ENCODE measurements at regions not wholly inside any gene's neighbourhood (a gene's known extent, or its start where the extent isn't known, plus 50 kb on each side); places are given as distances from the start of the nearest gene placed in this dataset.
"Not testable (repeated sequence)": the region's sequence is repeated elsewhere in the genome, so short reads cannot be mapped to it uniquely, and the experiment has no call there.

DNA sequence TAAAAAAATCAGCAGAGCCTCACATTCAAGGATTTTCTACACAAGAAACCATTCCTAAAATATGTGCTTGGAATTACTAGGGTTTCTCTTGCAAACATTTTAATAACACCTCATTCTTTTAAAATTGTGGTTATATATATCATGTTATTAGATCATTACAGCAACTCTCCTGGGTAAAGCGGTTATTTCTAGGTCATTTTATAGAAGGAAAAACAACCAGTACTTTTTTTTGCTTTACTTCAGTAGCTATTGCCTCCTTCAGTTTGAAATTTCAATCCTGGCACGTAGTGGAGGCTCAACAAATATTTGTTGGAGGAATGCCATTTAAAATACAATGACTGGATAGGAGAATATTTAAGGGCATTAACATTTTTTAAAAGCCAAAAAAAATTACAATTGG, 220.6 kb downstream of the CDRT15L2 start:
- no peak for FAIRE-seq
- TF ChIP-seq, protein P1, sequence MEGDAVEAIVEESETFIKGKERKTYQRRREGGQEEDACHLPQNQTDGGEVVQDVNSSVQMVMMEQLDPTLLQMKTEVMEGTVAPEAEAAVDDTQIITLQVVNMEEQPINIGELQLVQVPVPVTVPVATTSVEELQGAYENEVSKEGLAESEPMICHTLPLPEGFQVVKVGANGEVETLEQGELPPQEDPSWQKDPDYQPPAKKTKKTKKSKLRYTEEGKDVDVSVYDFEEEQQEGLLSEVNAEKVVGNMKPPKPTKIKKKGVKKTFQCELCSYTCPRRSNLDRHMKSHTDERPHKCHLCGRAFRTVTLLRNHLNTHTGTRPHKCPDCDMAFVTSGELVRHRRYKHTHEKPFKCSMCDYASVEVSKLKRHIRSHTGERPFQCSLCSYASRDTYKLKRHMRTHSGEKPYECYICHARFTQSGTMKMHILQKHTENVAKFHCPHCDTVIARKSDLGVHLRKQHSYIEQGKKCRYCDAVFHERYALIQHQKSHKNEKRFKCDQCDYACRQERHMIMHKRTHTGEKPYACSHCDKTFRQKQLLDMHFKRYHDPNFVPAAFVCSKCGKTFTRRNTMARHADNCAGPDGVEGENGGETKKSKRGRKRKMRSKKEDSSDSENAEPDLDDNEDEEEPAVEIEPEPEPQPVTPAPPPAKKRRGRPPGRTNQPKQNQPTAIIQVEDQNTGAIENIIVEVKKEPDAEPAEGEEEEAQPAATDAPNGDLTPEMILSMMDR (IDR thresholded peaks at IDR 0.05; ENCODE audit: insufficient read depth, low read length, severe bottlenecking) = no peak
- Histone ChIP-seq H3K4me3 (ENCODE audit: low read depth, low read length) (no peak overlapping the region), H3K36me3 (ENCODE audit: control insufficient read depth, insufficient read depth, low read length) (no peaks in the 10 kb centered on the region), H3K27me3 (ENCODE audit: control insufficient read depth, insufficient read depth, low read length) (no peaks in the 10 kb centered on the region)
- DNase-seq (ENCODE audit: low read depth) = no peak

DNA sequence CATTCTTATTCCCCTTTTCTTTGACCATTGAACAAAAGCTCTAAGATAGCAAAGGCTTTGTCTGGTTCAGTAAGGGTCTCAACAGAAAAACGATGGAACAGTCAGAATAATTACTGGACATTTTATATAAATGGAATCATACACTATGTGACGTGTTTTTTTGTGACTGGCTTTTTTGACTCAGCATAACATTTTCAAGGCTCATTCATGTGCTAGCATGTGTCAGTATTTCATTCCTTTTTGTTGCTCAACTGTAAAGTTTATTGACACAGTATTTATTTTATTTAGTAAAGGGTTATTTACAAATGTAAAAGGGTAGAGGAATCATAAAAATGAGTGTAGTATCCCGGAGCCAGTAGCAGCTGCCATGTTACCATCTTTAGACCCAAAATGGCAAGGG, 226.2 kb downstream of the CDRT15L2 start:
- H3K27me3 ChIP-seq (ENCODE audit: control insufficient read depth, insufficient read depth, low read length) = no peaks in the 10 kb centered on the region
- TF ChIP-seq, protein P1 (IDR thresholded peaks at IDR 0.05; ENCODE audit: insufficient read depth, low read length, severe bottlenecking) = no peak
- H3K36me3 ChIP-seq (ENCODE audit: control insufficient read depth, insufficient read depth, low read length) = no peaks in the 10 kb centered on the region
- FAIRE-seq = no peak
- no peak overlapping the region for H3K4me3 ChIP-seq (ENCODE audit: low read depth, low read length)
- peak; percentile 90 for DNase-seq (ENCODE audit: low read depth)

DNA sequence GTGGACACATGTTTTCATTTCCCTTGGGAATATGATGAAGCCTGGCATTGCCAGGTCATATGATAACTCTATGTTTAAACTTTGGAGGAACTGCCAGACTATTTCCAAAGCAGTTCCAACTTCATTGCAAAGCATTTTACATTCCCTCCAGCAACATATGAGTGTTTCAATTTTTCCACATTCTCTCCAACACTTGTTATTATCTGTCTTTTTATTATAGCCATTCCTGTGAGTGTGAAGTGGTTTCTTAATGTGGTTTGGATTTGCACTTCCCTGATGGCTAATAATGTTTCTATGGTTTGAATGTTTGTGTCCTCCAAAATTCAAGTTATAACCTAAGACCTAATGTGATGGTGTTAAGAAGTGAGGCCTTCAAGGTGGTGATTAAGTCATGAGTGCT, 228.0 kb downstream of the CDRT15L2 start:
- not testable (repeated sequence) for H3K4me3 ChIP-seq (ENCODE audit: low read depth, low read length); FAIRE-seq; H3K27me3 ChIP-seq (ENCODE audit: control insufficient read depth, insufficient read depth, low read length); H3K36me3 ChIP-seq (ENCODE audit: control insufficient read depth, insufficient read depth, low read length); DNase-seq (ENCODE audit: low read depth)

DNA sequence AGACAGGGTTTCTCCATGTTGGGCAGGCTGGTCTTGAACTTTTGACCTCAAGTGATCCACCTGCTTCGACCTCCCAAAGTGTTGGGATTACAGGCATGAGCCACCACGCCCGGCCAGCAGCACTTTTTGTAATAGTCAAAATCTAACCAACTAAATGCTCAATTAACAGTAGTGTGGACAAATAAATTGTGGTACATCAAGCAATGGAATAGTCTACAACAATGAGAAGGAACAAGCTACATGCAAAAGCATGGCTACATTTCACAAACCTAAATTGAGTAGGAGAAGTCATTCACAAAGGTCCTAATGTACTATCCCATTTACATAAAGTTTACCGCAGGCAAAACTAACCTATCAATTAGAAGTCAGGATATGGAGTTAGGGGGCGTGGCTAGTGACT, 227.4 kb downstream of the USP22 start:
- FAIRE-seq = not testable (repeated sequence)

DNA sequence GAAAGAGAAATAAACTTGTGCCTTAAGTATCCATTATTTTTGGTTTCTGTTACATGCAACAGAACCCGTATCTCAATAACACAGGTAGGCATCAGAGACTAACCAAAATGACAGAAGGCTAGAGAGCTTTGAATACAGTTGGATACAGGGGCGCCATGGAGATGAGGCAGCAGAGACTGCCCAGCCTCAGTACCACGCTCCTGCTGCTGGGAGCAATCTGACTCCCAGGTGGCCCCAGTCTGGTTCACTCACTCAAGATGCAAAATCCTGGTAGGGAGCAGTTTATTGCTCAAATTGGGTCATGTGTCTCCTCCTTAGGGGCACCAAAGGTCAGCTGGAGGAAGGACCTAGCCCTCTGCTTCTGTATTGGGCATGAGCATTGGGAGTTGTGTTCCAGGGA, 218.9 kb downstream of the USP22 start:
- H3K36me3 ChIP-seq (ENCODE audit: control insufficient read depth, insufficient read depth, low read length) = no peaks in the 10 kb centered on the region
- no peaks in the 10 kb centered on the region for H3K27me3 ChIP-seq (ENCODE audit: control insufficient read depth, insufficient read depth, low read length)
- TF ChIP-seq, protein P1 (IDR thresholded peaks at IDR 0.05; ENCODE audit: insufficient read depth, low read length, severe bottlenecking) = no peak
- DNase-seq (ENCODE audit: low read depth) (no peak), FAIRE-seq (no peak)
- no peak overlapping the region for H3K4me3 ChIP-seq (ENCODE audit: low read depth, low read length)

More for the DNA sequence above, 227.4 kb downstream of the USP22 start:
- H3K4me3 ChIP-seq (ENCODE audit: low read depth, low read length); DNase-seq (ENCODE audit: low read depth); H3K27me3 ChIP-seq (ENCODE audit: control insufficient read depth, insufficient read depth, low read length); H3K36me3 ChIP-seq (ENCODE audit: control insufficient read depth, insufficient read depth, low read length): not testable (repeated sequence)

DNA sequence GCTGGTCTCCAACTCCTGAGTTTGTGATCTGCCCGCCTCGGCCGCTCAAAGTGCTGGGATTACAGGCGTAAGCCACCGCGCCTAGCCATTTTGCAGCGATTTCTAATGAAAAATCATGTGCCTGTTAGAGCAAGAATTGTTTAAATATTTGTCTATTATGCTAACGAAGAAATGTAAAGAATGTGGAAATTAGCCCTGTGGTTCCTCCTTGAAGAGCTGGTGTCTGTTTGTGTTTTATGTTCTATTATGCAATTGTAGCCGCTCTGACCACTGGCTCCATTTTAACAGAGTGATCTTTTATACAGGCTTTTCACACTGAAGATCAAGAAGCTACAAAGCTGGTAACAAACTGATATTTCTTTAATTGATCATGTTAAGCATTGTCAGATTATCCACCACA, 217.3 kb downstream of the USP22 start:
- Histone ChIP-seq H3K27me3 (ENCODE audit: control insufficient read depth, insufficient read depth, low read length) (no peaks in the 10 kb centered on the region), H3K4me3 (ENCODE audit: low read depth, low read length) (no peak overlapping the region), H3K36me3 (ENCODE audit: control insufficient read depth, insufficient read depth, low read length) (no peaks in the 10 kb centered on the region)
- DNase-seq (ENCODE audit: low read depth) (no peak), FAIRE-seq (no peak)
- TF ChIP-seq, protein P1 (IDR thresholded peaks at IDR 0.05; ENCODE audit: insufficient read depth, low read length, severe bottlenecking) = no peak

DNA sequence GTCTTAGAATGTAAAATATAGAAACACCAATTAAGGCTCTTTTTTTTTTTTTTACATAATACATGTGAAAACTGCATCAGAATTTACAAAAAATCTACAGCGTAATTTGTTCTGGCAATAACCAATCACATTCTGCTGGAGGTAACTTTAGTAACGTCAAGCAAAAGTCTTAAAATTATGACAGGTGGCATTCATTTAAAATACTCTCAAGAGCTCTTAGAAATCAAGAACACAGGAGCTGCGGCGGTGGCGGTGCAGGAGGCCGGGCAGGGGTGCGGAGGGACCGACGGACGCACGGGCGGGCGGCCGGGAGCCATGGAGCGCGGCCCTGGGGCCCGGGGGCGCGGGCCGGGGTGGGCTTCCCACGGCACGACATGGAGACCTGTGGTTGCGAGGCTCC, 202.4 kb downstream of the USP22 start:
- not testable (repeated sequence) for H3K27me3 ChIP-seq (ENCODE audit: control insufficient read depth, insufficient read depth, low read length); H3K36me3 ChIP-seq (ENCODE audit: control insufficient read depth, insufficient read depth, low read length); H3K4me3 ChIP-seq (ENCODE audit: low read depth, low read length); FAIRE-seq; DNase-seq (ENCODE audit: low read depth)

DNA sequence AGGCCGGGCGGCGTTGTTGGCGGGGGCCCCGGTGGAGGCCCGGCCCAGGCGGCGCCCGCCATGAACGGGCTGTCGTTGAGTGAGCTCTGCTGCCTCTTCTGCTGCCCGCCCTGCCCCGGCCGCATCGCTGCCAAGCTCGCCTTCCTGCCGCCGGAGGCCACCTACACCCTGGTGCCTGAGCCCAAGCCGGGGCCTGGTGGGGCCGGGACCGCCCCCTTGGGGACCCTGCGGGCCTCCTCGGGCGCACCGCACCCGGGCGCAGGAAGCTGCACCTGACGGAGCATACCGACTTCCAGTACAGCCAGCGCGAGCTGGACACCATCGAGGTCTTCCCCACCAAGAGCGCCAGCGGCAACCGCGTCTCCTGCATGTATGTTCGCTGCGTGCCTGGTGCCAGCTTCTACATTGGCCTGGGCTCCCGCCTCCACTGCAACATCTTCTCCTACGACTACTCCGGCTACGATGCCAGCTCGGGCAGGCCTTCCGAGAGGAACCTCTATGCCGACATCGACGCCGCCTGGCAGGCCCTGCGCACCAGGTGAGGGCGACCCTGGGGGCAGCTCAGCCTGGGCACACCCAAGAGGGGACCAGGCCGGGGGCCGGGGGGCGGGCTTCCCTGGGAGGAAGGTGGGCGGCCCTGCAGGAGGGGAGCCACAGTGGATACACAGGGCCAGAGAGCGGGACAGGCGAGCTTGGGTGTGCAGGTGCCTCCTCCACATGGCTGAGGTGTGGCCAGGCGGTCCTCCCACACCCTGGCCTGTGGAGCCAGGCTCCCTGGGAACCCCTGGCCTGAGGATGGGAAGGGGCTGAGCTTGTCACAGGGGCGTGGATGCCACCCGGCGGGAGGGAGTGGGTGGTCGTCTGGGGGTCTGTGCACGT, 201.6 kb downstream of the USP22 start:
- not testable (repeated sequence) for H3K27me3 ChIP-seq (ENCODE audit: control insufficient read depth, insufficient read depth, low read length); DNase-seq (ENCODE audit: low read depth); H3K36me3 ChIP-seq (ENCODE audit: control insufficient read depth, insufficient read depth, low read length); FAIRE-seq
- H3K4me3 ChIP-seq (ENCODE audit: low read depth, low read length) = peak overlapping the region; percentile 16

DNA sequence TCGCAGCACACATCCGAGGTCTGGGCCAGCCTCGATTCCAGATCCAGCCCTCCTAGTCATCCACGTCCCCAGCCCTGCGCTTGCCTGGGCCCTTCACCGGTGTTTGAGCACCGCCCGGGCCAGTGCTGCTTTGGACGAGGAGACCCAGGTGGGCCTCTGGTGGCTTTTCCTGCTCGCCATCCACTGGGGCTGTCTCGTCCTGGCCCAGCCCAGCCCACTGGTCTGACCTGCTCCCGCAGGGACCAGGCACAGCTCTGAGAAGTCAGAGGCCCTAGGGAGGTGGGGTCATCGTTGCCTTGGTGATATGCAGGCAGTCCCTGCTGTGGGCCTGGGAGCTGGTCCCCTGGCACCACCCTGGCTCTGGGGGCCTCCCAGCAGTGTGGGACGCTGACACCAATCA, 200.8 kb downstream of the USP22 start:
- H3K4me3 ChIP-seq (ENCODE audit: low read depth, low read length); DNase-seq (ENCODE audit: low read depth); H3K27me3 ChIP-seq (ENCODE audit: control insufficient read depth, insufficient read depth, low read length); FAIRE-seq; H3K36me3 ChIP-seq (ENCODE audit: control insufficient read depth, insufficient read depth, low read length): not testable (repeated sequence)

DNA sequence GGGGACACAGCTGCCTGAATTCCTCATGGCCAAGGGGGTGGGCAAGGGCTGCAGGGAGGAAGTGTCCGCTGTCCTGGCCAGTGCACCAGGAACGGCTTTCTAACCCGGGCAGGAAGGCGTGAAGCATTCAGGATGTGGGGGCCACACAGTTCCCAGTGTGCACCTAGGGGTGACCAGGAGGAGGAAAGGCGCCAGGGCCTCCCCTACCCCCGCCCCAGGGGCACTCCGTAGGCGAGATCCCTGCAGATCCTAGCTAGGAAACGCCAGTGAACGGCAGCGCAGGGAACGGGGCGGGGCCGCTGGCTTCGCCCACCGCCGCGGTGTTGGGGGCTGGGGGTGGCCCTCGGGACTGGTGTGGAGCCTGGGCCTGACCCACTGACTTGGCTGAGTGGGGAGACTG, 199.6 kb downstream of the USP22 start:
- not testable (repeated sequence) for H3K4me3 ChIP-seq (ENCODE audit: low read depth, low read length); H3K36me3 ChIP-seq (ENCODE audit: control insufficient read depth, insufficient read depth, low read length); DNase-seq (ENCODE audit: low read depth); H3K27me3 ChIP-seq (ENCODE audit: control insufficient read depth, insufficient read depth, low read length); FAIRE-seq

All from bronchial epithelial cell (primary cell).